Fibroblast of skin of scalp (primary cell): ENCODE measurements at regions not wholly inside any gene's neighbourhood (a gene's known extent, or its start where the extent isn't known, plus 50 kb on each side); places are given as distances from the start of the nearest gene placed in this dataset.
A peak's percentile ranks its signal among the peaks of the same experiment; 100 is the strongest.
"Not testable (repeated sequence)": the region's sequence is repeated elsewhere in the genome, so short reads cannot be mapped to it uniquely, and the experiment has no call there.

Experiments
- DNase-seq: peaks from one replicate; pipeline ENCODE4 v3.0.0-alpha.2; 2013

DNA sequence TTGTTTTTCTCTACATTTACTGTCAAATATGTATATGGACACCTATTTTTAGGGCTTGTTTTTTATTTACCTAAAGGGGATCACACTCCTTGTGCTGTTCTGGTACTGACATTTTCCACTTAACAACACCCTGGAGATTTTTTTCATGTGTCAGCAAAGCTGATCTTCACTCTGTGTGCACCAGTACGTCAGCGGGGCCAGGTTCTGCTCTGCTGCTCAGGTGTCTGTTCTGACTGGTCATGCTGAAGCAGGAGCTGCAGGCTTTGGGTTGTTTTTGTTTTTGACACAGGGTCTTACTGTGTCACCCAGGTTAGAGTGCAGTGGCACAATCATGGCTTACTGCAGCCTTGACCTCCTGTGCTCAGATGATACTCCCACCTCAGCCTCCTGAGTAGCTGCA, 81.9 kb upstream of the CCND2 start:
- no peak for DNase-seq

DNA sequence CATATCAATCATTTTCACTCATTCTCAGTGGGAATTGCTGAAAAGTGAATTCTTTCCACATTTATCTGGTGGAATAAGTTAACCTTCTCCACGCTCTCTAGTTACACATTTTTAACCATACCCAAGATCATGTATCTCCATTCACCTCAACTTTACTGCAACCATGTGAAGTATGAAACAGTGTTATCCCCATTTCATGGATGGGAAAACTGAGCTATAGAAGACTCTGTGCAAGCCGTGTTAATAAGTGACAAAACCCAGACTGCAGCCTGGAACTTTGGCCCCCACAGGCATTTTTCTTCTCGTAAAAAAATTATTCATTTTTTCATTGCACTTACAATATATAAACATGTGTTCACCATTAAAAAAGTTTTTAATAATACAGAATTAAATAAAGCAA, 82.4 kb upstream of the CCND2 start:
- no peak for DNase-seq

GRCh38 chr12:4190366-4191063, 83.0 kb upstream of the CCND2 start:
- DNase-seq: peak; percentile 47

DNA sequence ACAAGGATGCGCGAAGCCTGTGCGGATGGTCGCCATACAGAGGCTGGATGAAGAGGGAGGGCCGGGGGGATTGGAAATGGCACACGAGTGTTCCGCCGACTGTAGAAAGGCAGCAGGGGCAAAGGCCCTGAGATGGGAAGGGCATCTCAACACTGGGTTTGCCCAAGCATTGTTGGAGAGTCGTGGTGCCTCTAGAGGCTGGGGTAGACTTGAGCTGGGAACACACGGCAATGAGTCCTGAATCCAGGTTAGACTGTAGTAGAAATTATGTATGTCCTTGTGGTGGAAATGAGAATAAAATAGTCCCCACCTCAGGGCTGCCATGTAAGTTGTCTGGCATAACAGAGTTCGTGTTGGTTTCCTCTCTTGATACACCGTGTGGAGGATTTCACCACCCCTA, 83.8 kb upstream of the CCND2 start:
- no peak for DNase-seq

- DNase-seq: no peak
These were observed 85.6 kb upstream of the CCND2 start for GRCh38 chr12:4187916-4188315.

GRCh38 chr12:4187315-4187714, 86.2 kb upstream of the CCND2 start:
- not testable (repeated sequence) for DNase-seq

DNA sequence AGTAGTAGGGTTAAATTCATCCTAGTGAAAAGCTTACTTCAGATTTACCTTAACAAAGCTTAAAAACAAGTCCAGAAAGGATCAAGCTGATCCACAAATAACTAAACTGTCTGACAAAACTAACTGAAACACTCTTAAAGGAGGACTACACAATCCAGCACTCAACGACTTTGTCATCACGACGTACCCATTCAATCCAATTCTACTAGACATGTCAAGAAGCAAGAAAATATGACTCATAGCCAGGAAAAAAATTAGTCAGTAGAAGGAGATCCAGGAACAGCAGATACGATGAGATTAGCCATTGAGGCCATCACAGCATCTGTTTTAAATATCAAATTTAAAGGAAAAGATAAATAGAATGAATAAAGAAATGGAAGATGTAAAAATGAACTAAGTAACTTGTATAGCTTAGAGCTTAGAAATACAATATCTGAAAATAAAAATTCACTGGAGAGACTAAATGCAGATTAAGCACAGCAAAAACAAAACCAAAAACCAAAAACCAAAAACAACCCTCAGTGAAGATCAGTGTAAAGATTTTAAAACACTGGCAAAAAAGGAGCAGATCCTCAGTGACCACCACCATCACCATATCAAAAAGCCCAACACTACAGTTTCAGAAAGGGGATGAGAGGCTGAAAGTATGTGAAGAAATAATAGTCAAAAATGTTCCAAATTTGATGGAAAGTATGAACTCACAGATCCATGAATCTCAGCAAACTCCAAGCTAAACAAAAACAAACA, 95.0 kb upstream of the CCND2 start:
- no peak for DNase-seq

DNA sequence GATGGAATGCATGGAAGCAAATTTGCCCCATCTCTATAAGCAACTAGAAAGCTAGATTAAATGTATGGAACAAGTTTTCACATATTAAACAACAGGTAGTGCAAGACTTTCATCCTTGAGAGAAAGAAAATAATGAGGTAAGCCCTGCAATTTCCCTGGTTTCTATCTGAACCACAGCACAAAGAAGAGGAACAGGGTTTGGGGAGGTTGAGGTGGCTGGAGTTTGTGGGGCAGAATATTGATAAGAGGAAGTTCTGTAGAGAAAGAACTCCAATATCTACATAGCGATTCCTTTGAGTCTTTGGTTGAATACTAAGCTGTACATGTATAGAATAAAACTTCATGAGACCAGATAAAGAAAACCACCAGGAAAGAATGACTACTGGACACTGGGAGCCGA, 96.3 kb upstream of the CCND2 start:
- DNase-seq: no peak

GRCh38 chr12:4176168-4176567, 97.4 kb upstream of the CCND2 start:
- DNase-seq: no peak

DNA sequence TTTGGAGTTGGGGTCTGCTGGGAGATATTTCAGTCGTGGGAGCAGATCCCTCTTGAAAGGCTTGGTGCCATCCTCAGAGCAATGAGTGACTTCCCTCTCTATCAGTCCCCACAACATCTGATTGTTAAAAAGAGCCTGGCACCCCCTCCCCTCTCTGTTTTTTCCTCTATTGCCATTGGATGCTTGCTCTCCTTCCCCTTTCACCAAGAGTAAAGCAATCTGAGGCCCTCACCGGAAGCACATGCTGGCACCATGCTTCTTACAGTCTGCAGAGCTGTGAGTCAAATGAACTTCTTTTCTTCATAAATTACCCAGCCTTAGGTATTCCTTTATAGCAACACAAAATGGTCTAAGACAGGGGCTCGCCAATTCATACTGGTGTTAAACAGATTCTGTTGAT, 99.1 kb upstream of the CCND2 start:
- DNase-seq: no peak

GRCh38 chr12:4172999-4173398, 100.6 kb upstream of the CCND2 start:
- DNase-seq: peak; percentile 58

GRCh38 chr12:4171742-4172141, 101.8 kb upstream of the CCND2 start:
- DNase-seq: no peak

GRCh38 chr12:4169959-4170358, 103.6 kb upstream of the CCND2 start:
- DNase-seq: no peak

- no peak for DNase-seq
These were observed 104.0 kb upstream of the CCND2 start for GRCh38 chr12:4169531-4169930.

GRCh38 chr12:4168036-4168435, 105.5 kb upstream of the CCND2 start:
- no peak for DNase-seq

- peak; percentile 88 for DNase-seq
These were observed 108.7 kb upstream of the CCND2 start for GRCh38 chr12:4164559-4165558.

DNA sequence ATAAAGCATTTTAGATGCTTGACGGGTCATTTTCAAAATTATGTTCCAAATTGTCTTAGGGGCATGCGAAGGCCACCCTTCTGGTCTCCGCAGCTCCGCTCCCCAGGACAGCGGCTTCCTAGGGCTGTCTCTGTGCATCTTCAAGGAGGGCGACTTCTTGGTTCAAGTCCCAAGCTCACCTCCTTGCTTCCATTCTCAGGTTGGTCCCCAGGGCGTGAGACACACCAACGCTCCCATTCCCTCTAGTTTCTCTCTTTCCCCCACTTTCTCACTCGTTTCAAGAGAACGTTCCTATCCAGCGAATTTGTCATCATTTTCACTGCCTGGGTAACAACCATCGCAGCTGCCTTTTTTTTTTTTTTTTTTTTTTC, 109.4 kb upstream of the CCND2 start:
- DNase-seq: no peak

- no peak for DNase-seq
These were observed 111.8 kb upstream of the CCND2 start for GRCh38 chr12:4161718-4162117.

DNA sequence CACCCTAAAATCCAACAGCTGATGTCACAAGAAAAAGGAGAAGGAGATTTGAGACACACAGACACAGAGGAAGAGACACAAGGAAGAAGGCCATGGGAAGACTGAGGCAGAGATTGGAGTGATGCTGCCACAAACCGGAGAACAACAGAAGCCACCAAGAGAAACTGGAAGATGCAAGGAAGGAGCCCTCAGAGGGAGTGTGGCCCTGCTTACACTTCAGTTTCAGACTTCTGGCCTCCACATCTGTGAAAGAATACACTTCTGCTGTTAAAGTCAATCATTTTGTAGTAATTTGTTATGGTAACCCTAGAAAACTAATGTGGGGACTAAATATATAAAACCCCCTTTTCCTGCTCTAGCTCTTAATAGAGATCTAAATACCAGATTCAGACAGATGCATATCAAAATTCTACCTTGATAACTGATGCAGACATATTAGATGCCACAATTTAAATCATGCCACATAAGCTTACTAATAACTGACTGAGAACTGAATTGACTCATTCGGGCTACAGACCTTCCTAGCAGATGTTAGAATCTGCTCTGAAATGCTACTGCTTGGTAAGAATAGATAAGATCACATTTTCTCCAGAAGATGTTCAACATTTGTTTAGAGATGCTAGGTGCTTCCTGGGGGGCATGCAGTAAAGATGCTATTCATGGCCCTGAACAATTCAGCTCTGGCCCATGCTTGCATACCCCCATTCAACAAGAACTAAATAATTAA, 113.1 kb upstream of the CCND2 start:
- DNase-seq: no peak

DNA sequence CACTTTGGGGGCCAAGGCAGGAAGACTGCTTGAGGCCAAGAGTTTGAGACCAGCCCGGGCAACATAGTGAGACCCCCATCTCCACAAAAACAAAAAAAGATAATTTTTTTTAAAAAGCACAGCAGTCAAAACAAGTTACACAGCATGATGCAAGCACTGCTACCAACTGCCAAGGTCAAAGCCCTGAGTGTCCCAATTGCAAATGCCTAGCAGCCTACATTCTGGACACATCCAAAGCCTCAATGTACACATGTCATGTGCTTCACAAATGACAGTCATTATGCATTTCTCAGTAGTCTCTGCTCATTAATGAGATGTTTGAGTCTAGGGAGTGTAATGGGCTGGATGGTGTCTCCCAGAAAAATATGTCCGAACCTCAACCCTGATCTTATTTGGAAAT, 113.7 kb upstream of the CCND2 start:
- DNase-seq: no peak

GRCh38 chr12:4158306-4158705, 115.3 kb upstream of the CCND2 start:
- no peak for DNase-seq

GRCh38 chr12:4157122-4157521, 116.4 kb upstream of the CCND2 start:
- no peak for DNase-seq

DNA sequence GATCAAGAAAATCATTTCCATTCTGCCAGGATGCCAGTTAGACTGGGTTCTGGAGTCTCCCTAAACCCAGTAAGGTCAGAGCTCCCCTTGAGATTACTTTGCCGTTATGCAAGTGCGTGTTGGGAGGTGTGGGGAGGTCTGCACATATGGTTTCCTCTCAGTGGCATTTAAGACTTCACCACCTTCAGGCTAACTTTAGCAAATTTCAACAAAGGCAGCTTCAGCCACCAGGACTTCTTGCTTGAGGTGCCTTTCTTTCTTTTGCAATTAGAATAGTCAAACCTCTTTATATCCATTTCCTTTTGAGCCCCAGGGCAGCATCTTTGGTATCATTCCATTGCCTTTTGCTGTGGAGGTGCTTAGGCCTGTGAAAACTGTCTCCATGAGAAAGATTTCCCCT, 117.2 kb upstream of the CCND2 start:
- DNase-seq: no peak
